DOHH2 (cell line): ENCODE measurements at regions not wholly inside any gene's neighbourhood (a gene's known extent, or its start where the extent isn't known, plus 50 kb on each side); places are given as distances from the start of the nearest gene placed in this dataset.

Experiments used
- H3F3A ChIP-seq: fragments of 200-600 bp; sonication (generic), shearing (Covaris generic); 2 replicates; pipeline ENCODE4 v1.6.0; 2016; ENCODE audit warnings: antibody characterized with exemption, mild to moderate bottlenecking; ENCODE audit not compliant: control insufficient read depth, insufficient read depth
- H3K27ac ChIP-seq: fragments of 200-600 bp; sonication (generic); 2 replicates; pipeline ENCODE4 v1.5.1; 2014; ENCODE audit warnings: low read depth, mild to moderate bottlenecking, low read length, moderate library complexity
- H3K27me3 ChIP-seq: fragments of 200-600 bp; sonication (generic); 2 replicates; pipeline ENCODE4 v1.6.1; 2014; ENCODE audit warnings: mild to moderate bottlenecking, low read length, mixed read lengths; ENCODE audit not compliant: control insufficient read depth
- H3K36me3 ChIP-seq: fragments of 200-600 bp; sonication (generic); 2 replicates; pipeline ENCODE4 v1.6.1; 2014; ENCODE audit warnings: mild to moderate bottlenecking, low read length, moderate library complexity, mixed read lengths; ENCODE audit not compliant: control insufficient read depth
- H3K4me1 ChIP-seq: fragments of 200-600 bp; sonication (generic); 2 replicates; pipeline ENCODE4 v1.6.1; 2014; ENCODE audit warnings: mild to moderate bottlenecking, low read length, mixed read lengths; ENCODE audit not compliant: control insufficient read depth
- H3K4me2 ChIP-seq: fragments of 200-600 bp; sonication (generic); 2 replicates; pipeline ENCODE4 v1.6.0; 2014; ENCODE audit warnings: mild to moderate bottlenecking, low read length, moderate library complexity
- H3K4me3 ChIP-seq: fragments of 200-600 bp; sonication (generic); 2 replicates; pipeline ENCODE4 v1.5.1; 2014; ENCODE audit warnings: mild to moderate bottlenecking, low read length, mixed read lengths
- H3K79me2 ChIP-seq: fragments of 200-600 bp; sonication (generic); 2 replicates; pipeline ENCODE4 v1.6.1; 2014; ENCODE audit warnings: mild to moderate bottlenecking, low read length, mixed read lengths; ENCODE audit not compliant: control insufficient read depth
- H3K9me2 ChIP-seq: fragments of 200-600 bp; sonication (generic); replicated peaks from 2 replicates; pipeline ENCODE4 v1.6.1; 2014; ENCODE audit warnings: mild to moderate bottlenecking, low read length, mixed read lengths; ENCODE audit not compliant: control insufficient read depth
- H3K9me3 ChIP-seq: fragments of 200-600 bp; sonication (generic); 2 replicates; pipeline ENCODE4 v1.6.1; 2014; ENCODE audit warnings: antibody characterized with exemption, low read length, mixed read lengths; ENCODE audit not compliant: control insufficient read depth, insufficient read depth
- H4K20me1 ChIP-seq: fragments of 200-600 bp; sonication (generic); 2 replicates; pipeline ENCODE4 v1.6.0; 2014; ENCODE audit warnings: low read depth, mild to moderate bottlenecking, antibody characterized with exemption, low read length, moderate library complexity; ENCODE audit not compliant: control insufficient read depth, insufficient read depth
- EZH2phosphoT487 ChIP-seq: fragments of 200-600 bp; sonication (generic); IDR thresholded peaks from 2 replicates; pipeline ENCODE4 v1.6.1; 2017; ENCODE audit warnings: borderline replicate concordance, mild to moderate bottlenecking, antibody characterized with exemption, low read length, moderate library complexity, mixed read lengths
- TF ChIP-seq, protein P1 (sequence below): fragments of 200-600 bp; sonication (generic); IDR thresholded peaks from one replicate; pipeline ENCODE4 v1.5.1; 2014; ENCODE audit warnings: antibody characterized with exemption, mild to moderate bottlenecking, low read depth, low read length; ENCODE audit not compliant: poor library complexity, severe bottlenecking

DNA sequence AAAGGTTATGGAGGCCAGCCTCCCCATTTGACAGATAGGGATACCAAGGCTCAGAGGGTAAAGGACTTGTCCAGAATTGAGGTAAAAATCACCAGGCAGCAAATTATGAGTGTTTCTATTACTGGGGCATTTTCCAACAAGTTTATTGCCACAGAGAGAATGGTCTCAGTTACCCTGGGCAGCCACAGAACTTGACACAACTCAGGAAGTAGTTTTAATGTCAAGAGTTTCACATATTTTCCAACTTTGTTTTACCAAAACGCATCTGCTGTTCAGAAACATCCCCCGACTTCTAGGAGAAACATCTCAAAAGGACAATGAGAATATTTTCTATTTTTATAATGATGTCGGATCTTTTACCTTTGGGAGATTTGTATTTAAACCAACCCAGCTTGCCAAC, 107.5 kb upstream of the MRPS22 start:
- Histone ChIP-seq H3K4me1 (no peaks in the 10 kb centered on the region), H4K20me1 (no peaks in the 10 kb centered on the region)
- no peak for TF ChIP-seq EZH2phosphoT487
- TF ChIP-seq, protein P1, sequence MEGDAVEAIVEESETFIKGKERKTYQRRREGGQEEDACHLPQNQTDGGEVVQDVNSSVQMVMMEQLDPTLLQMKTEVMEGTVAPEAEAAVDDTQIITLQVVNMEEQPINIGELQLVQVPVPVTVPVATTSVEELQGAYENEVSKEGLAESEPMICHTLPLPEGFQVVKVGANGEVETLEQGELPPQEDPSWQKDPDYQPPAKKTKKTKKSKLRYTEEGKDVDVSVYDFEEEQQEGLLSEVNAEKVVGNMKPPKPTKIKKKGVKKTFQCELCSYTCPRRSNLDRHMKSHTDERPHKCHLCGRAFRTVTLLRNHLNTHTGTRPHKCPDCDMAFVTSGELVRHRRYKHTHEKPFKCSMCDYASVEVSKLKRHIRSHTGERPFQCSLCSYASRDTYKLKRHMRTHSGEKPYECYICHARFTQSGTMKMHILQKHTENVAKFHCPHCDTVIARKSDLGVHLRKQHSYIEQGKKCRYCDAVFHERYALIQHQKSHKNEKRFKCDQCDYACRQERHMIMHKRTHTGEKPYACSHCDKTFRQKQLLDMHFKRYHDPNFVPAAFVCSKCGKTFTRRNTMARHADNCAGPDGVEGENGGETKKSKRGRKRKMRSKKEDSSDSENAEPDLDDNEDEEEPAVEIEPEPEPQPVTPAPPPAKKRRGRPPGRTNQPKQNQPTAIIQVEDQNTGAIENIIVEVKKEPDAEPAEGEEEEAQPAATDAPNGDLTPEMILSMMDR = no peak

DNA sequence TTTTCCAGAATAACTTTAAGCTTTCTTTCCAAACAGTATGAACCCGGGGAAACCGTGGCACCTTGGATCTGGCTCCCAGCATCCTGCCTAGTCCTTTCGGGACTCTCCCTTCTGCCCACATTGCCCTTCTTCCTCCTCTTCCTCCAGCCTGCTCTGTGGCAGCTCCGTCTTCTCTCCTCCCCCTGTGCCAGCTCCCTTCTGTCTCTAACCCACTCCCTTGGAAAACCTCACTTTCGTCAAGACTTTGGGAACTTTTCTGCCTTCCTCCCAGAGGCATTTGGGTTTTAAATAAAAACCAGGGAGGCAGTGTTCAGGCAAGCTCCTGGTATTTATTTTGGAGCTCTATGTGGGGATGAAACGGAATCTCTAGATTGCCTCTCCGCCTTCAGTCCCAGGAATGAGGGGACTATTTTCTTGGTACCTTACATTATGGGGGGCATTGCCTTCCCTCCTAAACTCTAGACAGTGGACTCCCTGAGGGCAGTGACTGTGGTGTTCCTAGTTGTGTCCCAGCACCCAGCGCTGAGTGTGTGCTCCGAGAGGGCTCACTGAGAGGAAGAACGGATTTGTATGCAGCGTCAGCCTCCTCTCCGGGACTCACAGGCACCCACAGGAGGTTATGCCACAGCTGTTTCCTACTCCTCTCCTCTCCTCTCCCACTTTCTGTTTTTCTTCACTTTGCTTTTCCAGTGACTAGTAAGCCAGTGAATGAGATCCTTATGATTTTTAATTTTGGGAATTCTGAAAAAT, 105.4 kb upstream of the MRPS22 start:
- H3K36me3 ChIP-seq = no peaks in the 10 kb centered on the region
- H3K4me1 ChIP-seq = no peaks in the 10 kb centered on the region
- H3K79me2 ChIP-seq = no peaks in the 10 kb centered on the region
- no peak overlapping the region for H3K27ac ChIP-seq
- H3K27me3 ChIP-seq = peaks cover 3% of the 10 kb centered on the region; the same call in 1 of the 2 replicates
- no peaks in the 10 kb centered on the region for H3K9me3 ChIP-seq
- no peaks in the 10 kb centered on the region for H3F3A ChIP-seq
- no peak overlapping the region for H3K4me2 ChIP-seq
- no peaks in the 10 kb centered on the region for H4K20me1 ChIP-seq
- H3K4me3 ChIP-seq = no peak overlapping the region
- no peaks in the 10 kb centered on the region for H3K9me2 ChIP-seq
- TF ChIP-seq, protein P1 = no peak
- no peak for TF ChIP-seq EZH2phosphoT487

More for the DNA sequence above, 107.5 kb upstream of the MRPS22 start:
- no peaks in the 10 kb centered on the region for H3K27me3 ChIP-seq
- no peaks in the 10 kb centered on the region for H3K36me3 ChIP-seq
- no peak overlapping the region for H3K27ac ChIP-seq
- no peaks in the 10 kb centered on the region for H3K9me2 ChIP-seq
- H3F3A ChIP-seq = no peaks in the 10 kb centered on the region
- no peaks in the 10 kb centered on the region for H3K9me3 ChIP-seq
- no peak overlapping the region for H3K4me2 ChIP-seq
- no peak overlapping the region for H3K4me3 ChIP-seq
- H3K79me2 ChIP-seq = no peaks in the 10 kb centered on the region

DNA sequence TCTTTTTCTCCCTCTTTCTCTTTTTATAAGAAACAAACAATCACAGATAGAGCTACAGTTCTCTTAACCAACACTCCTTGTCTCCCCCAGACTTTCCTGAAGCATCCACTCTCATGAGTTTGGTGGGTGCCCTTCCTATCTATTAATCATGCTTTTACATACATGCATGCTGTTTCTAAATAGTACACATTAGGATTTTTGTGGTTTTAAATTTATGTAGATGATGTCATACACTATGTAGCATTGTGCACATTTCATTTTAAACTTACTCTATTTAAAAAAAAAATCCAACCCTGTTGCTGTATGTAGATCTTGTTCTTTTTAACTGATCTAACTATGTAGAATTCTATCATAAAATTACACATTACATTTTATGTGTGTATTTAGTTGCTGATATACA, 104.3 kb upstream of the MRPS22 start:
- peaks cover 3% of the 10 kb centered on the region; the same call in 1 of the 2 replicates for H3K27me3 ChIP-seq

More for the DNA sequence above, 104.3 kb upstream of the MRPS22 start:
- TF ChIP-seq, protein P1 = no peak
- no peak for TF ChIP-seq EZH2phosphoT487
- H3K4me3 ChIP-seq = no peak overlapping the region
- no peaks in the 10 kb centered on the region for H4K20me1 ChIP-seq
- H3K4me1 ChIP-seq = no peaks in the 10 kb centered on the region
- H3K79me2 ChIP-seq = no peaks in the 10 kb centered on the region
- H3K36me3 ChIP-seq = no peaks in the 10 kb centered on the region
- no peaks in the 10 kb centered on the region for H3K9me2 ChIP-seq
- H3K9me3 ChIP-seq = no peaks in the 10 kb centered on the region
- no peak overlapping the region for H3K27ac ChIP-seq
- no peak overlapping the region for H3K4me2 ChIP-seq
- H3F3A ChIP-seq = no peaks in the 10 kb centered on the region
